ENCODE measurements at regions not wholly inside any gene's neighbourhood (a gene's known extent, or its start where the extent isn't known, plus 50 kb on each side); places are given as distances from the start of the nearest gene placed in this dataset.
"Not testable (repeated sequence)": the region's sequence is repeated elsewhere in the genome, so short reads cannot be mapped to it uniquely, and the experiment has no call there.

DNA sequence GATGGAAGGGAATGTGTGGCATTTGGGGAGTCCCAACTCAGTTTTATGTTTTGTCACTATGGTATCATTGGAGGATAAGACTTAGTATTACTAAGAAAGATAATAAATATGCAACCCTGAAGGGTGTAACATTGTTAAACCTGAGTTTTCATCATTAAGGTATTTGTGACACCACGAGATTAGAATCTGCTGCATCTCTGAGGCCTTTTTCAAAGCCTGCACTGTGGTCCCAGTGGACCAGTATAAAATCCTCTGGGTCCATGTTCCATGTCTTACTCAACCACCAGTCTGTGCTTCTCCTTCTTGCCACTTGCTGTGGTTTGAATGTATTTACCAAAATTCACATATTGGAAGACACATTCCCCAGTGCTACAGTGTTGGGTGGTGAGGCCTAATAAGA, 130.6 kb downstream of the TBX18 start:
- Histone ChIP-seq H3K9ac (replicated peaks; ENCODE audit: extremely low read depth, insufficient read depth, low read length) (no peak overlapping the region), H3K4me2 (ENCODE audit: insufficient read depth, low read length) (no peak overlapping the region), H4K20me1 (replicated peaks; ENCODE audit: control insufficient read depth, extremely low read depth, insufficient read depth, low read length) (no peaks in the 10 kb centered on the region), H3K9me1 (replicated peaks; ENCODE audit: control insufficient read depth, extremely low read depth, insufficient read depth, low read length) (no peaks in the 10 kb centered on the region), H3K36me3 (ENCODE audit: control insufficient read depth in 2 of 2, extremely low read depth in 1 of 2, insufficient read depth in 2 of 2, low read length in 2 of 2) (no peaks in the 10 kb centered on the region), H3K79me2 (ENCODE audit: control insufficient read depth, insufficient read depth, low read length) (no peaks in the 10 kb centered on the region), H3K27ac (ENCODE audit: insufficient read depth, low read depth, low read length) (no peak overlapping the region), H2AFZ (ENCODE audit: low read depth, low read length) (no peak overlapping the region), H3K9me3 (replicated peaks; ENCODE audit: control insufficient read depth, insufficient read depth, low read length) (no peaks in the 10 kb centered on the region), H3K27me3 (ENCODE audit: control insufficient read depth in 2 of 2, insufficient read depth in 2 of 2, low read length in 2 of 2) (no peaks in the 10 kb centered on the region), H3K4me3 (replicated peaks in 1 of 3; ENCODE audit: insufficient read depth in 1 of 3, low read depth in 1 of 3, low read length in 3 of 3) (no peak overlapping the region), H3K4me1 (ENCODE audit: control insufficient read depth, extremely low read depth, insufficient read depth, low read length) (no peaks in the 10 kb centered on the region)
- intact Hi-C loops (cut with micrococcal nuclease) (no loop called here), dilution Hi-C loops (cut with MboI; ENCODE audit: extremely low pct_ligation_motif_present, low sequenced_read_pairs) (loop anchor here (25.0 kb wide), 1 partner anchor 104 kb away; no protein-coding TSS in a partner anchor)
- no peak for TF ChIP-seq POLR2A (IDR thresholded peaks at IDR 0.05; ENCODE audit: low read depth, low read length)
- no peak for TF ChIP-seq FOS (IDR thresholded peaks at IDR 0.05; ENCODE audit: borderline replicate concordance, insufficient read depth, low read length)
- TF ChIP-seq, protein P1, sequence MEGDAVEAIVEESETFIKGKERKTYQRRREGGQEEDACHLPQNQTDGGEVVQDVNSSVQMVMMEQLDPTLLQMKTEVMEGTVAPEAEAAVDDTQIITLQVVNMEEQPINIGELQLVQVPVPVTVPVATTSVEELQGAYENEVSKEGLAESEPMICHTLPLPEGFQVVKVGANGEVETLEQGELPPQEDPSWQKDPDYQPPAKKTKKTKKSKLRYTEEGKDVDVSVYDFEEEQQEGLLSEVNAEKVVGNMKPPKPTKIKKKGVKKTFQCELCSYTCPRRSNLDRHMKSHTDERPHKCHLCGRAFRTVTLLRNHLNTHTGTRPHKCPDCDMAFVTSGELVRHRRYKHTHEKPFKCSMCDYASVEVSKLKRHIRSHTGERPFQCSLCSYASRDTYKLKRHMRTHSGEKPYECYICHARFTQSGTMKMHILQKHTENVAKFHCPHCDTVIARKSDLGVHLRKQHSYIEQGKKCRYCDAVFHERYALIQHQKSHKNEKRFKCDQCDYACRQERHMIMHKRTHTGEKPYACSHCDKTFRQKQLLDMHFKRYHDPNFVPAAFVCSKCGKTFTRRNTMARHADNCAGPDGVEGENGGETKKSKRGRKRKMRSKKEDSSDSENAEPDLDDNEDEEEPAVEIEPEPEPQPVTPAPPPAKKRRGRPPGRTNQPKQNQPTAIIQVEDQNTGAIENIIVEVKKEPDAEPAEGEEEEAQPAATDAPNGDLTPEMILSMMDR (IDR thresholded peaks at IDR 0.05; ENCODE audit: extremely low read depth in 1 of 2, insufficient read depth in 1 of 2, low read depth in 1 of 2, low read length in 2 of 2): no peak
- no peak for TF ChIP-seq EZH2 (IDR thresholded peaks at IDR 0.05; ENCODE audit: borderline replicate concordance, low read depth, low read length, severe bottlenecking)
- no peak for TF ChIP-seq MAX (IDR thresholded peaks at IDR 0.05; ENCODE audit: insufficient read depth, insufficient read length)
- no peak for TF ChIP-seq MYC (IDR thresholded peaks at IDR 0.05; ENCODE audit: low read depth, low read length)
- TF ChIP-seq POLR2AphosphoS5 (IDR thresholded peaks at IDR 0.05; ENCODE audit: insufficient read depth, low read depth, low read length): no peak
- no peak for TF ChIP-seq JUN (IDR thresholded peaks at IDR 0.05; ENCODE audit: borderline replicate concordance, insufficient read depth, insufficient read length, low read depth)
- TF ChIP-seq GATA2 (IDR thresholded peaks at IDR 0.05; ENCODE audit: insufficient read depth, insufficient read length, low read depth, low read length): no peak
- FAIRE-seq (no peak), DNase-seq (ENCODE audit: low read depth, low spot score) (no peak)
- POLR2A ChIA-PET: no interaction called here
- CTCF ChIA-PET: interaction anchor here (1.1 to 1.2 kb wide), 2 partner anchors 8 to 11 kb away, joined by 3 to 4 read pairs; no protein-coding TSS in a partner anchor
- BruUV-seq (replicated peaks): no TSS peak

GRCh38 chr6:84626527-84626926, 137.9 kb downstream of the TBX18 start:
- H3K27ac ChIP-seq (ENCODE audit: insufficient read depth, low read depth, low read length); H3K27me3 ChIP-seq (ENCODE audit: control insufficient read depth in 2 of 2, insufficient read depth in 2 of 2, low read length in 2 of 2); DNase-seq (ENCODE audit: low read depth, low spot score); CTCF ChIA-PET; H3K4me3 ChIP-seq (replicated peaks in 1 of 3; ENCODE audit: insufficient read depth in 1 of 3, low read depth in 1 of 3, low read length in 3 of 3); H4K20me1 ChIP-seq (replicated peaks; ENCODE audit: control insufficient read depth, extremely low read depth, insufficient read depth, low read length); H3K4me2 ChIP-seq (ENCODE audit: insufficient read depth, low read length); H3K79me2 ChIP-seq (ENCODE audit: control insufficient read depth, insufficient read depth, low read length); intact Hi-C loops (cut with micrococcal nuclease); H3K36me3 ChIP-seq (ENCODE audit: control insufficient read depth in 2 of 2, extremely low read depth in 1 of 2, insufficient read depth in 2 of 2, low read length in 2 of 2); BruUV-seq (replicated peaks); H2AFZ ChIP-seq (ENCODE audit: low read depth, low read length); FAIRE-seq; H3K9ac ChIP-seq (replicated peaks; ENCODE audit: extremely low read depth, insufficient read depth, low read length); H3K9me3 ChIP-seq (replicated peaks; ENCODE audit: control insufficient read depth, insufficient read depth, low read length); POLR2A ChIA-PET; H3K9me1 ChIP-seq (replicated peaks; ENCODE audit: control insufficient read depth, extremely low read depth, insufficient read depth, low read length): not testable (repeated sequence)
- dilution Hi-C loops (cut with MboI; ENCODE audit: extremely low pct_ligation_motif_present, low sequenced_read_pairs): loop anchor here (25.0 kb wide), 1 partner anchor 111 kb away; no protein-coding TSS in a partner anchor
- H3K4me1 ChIP-seq (ENCODE audit: control insufficient read depth, extremely low read depth, insufficient read depth, low read length): peaks cover 25% of the 10 kb centered on the region
